ENCODE measurements at regions not wholly inside any gene's neighbourhood (a gene's known extent, or its start where the extent isn't known, plus 50 kb on each side); places are given as distances from the start of the nearest gene placed in this dataset.

GRCh38 chr20:51228763-51229162 lies 205.9 kb upstream of the KCNG1 start:
- POLR2A ChIA-PET = no interaction called here
- CTCF ChIA-PET = no interaction called here
- no peak for TF ChIP-seq CTCF (IDR thresholded peaks at IDR 0.05; ENCODE audit: control extremely low read depth, extremely low read depth, low read depth, missing control alignments)
- DNase-seq (ENCODE audit: extremely low spot score) = no peak

DNA sequence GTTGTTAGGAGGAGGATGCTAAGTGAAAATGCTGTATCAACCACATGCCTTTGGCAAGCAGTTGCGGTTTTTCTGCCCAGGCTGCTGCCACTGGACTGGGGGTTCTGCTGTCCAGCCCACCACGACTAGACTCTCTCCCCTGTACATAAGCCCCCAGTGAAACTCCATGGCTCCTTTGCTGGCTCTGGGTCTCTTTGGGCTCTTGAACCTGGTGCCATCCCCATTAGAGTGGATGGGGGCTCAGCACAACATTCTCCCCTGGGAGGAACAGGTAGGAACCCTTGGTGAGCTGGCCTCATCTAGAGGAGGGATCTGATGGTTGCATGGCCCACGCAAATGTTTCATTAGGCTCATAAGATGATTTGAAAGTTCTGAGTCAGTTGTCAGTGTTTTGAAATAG lies 204.8 kb upstream of the KCNG1 start:
- no peak for TF ChIP-seq CTCF (IDR thresholded peaks at IDR 0.05; ENCODE audit: control extremely low read depth, extremely low read depth, low read depth, missing control alignments)
- ChIA-PET CTCF (no interaction called here), POLR2A (no interaction called here)
- no peak for DNase-seq (ENCODE audit: extremely low spot score)

DNA sequence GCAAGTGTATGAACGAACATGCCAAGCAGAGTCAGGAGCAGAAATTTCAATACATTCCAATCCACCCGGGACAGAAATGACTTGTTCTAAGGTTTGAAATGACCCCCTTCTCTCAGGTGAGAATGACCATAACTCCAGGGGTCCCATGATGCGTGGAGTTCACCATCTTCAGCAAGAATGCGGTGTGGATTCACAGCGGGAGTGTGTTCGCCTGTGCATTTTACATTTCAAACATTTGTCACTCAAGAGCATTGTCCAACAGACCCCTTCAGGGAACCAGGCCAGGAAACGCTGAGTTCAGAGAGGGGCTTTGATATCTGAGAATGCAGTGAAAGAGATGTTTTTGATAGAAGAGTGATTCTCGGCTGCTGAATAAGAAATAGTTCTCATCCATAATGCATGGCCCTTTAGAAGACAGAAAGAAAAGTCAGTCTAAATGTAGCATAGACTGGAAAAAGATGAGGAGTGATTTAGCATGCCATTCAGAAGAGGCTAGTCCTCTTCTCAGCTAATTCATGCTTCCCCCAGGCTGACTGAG lies 200.3 kb upstream of the KCNG1 start:
- no peak for DNase-seq (ENCODE audit: extremely low spot score)
- POLR2A ChIA-PET = no interaction called here
- no peak for TF ChIP-seq CTCF (IDR thresholded peaks at IDR 0.05; ENCODE audit: control extremely low read depth, extremely low read depth, low read depth, missing control alignments)
- CTCF ChIA-PET = no interaction called here

- ChIA-PET CTCF (no interaction called here), POLR2A (no interaction called here)
- no peak for TF ChIP-seq CTCF (IDR thresholded peaks at IDR 0.05; ENCODE audit: control extremely low read depth, extremely low read depth, low read depth, missing control alignments)
- DNase-seq (ENCODE audit: extremely low spot score) = no peak
Observed at GRCh38 chr20:51221791-51222408, 199.0 kb upstream of the KCNG1 start.

- ChIA-PET CTCF (interaction anchor here (1.1 kb wide), 1 partner anchor 16 kb away, joined by 4 read pairs; no protein-coding TSS in a partner anchor), POLR2A (no interaction called here)
- TF ChIP-seq CTCF (IDR thresholded peaks at IDR 0.05; ENCODE audit: control extremely low read depth, extremely low read depth, low read depth, missing control alignments) = no peak
- no peak for DNase-seq (ENCODE audit: extremely low spot score)
Observed at GRCh38 chr20:51221103-51221502, 198.2 kb upstream of the KCNG1 start.

- CTCF ChIA-PET = interaction anchor here (1.1 kb wide), 1 partner anchor 15 kb away, joined by 4 read pairs; no protein-coding TSS in a partner anchor
- DNase-seq (ENCODE audit: extremely low spot score) = peak; percentile 67
- TF ChIP-seq CTCF (IDR thresholded peaks at IDR 0.05; ENCODE audit: control extremely low read depth, extremely low read depth, low read depth, missing control alignments) = peak; percentile 65
- POLR2A ChIA-PET = no interaction called here
Observed at GRCh38 chr20:51220293-51220706, 197.4 kb upstream of the KCNG1 start.
